NCI-H2196 treated with DMSO at 0.1 percent for 48 hours (cell line): ENCODE measurements at regions not wholly inside any gene's neighbourhood (a gene's known extent, or its start where the extent isn't known, plus 50 kb on each side); places are given as distances from the start of the nearest gene placed in this dataset.
A peak's percentile ranks its signal among the peaks of the same experiment; 100 is the strongest.
"Not testable (repeated sequence)": the region's sequence is repeated elsewhere in the genome, so short reads cannot be mapped to it uniquely, and the experiment has no call there.

Source experiments
- DNase-seq: peaks from one replicate; lab custom pipeline; 2025; ENCODE audit not compliant: unreplicated experiment; lab: John Stamatoyannopoulos, UW

GRCh38 chr6:21282360-21282759 lies 311.2 kb upstream of the SOX4 start:
- DNase-seq: not testable (repeated sequence)

- DNase-seq: no peak
Observed at GRCh38 chr6:21284166-21284565, 309.4 kb upstream of the SOX4 start.

GRCh38 chr6:21284706-21285105 lies 308.8 kb upstream of the SOX4 start:
- no peak for DNase-seq

- no peak for DNase-seq
Observed at GRCh38 chr6:21294144-21294543, 299.4 kb upstream of the SOX4 start.

- DNase-seq: no peak
Observed at GRCh38 chr6:21295506-21296240, 297.9 kb upstream of the SOX4 start.

- DNase-seq: no peak
Observed at GRCh38 chr6:21297665-21298064, 295.9 kb upstream of the SOX4 start.

- no peak for DNase-seq
Observed at GRCh38 chr6:21299216-21299615, 294.3 kb upstream of the SOX4 start.

- no peak for DNase-seq
Observed at GRCh38 chr6:21300439-21300838, 293.1 kb upstream of the SOX4 start.

- no peak for DNase-seq
Observed at GRCh38 chr6:21305893-21306332, 287.6 kb upstream of the SOX4 start.

- no peak for DNase-seq
Observed at GRCh38 chr6:21306546-21306945, 287.0 kb upstream of the SOX4 start.

- DNase-seq: no peak
Observed at GRCh38 chr6:21309807-21310221, 283.7 kb upstream of the SOX4 start.

GRCh38 chr6:21310568-21311140 lies 282.9 kb upstream of the SOX4 start:
- DNase-seq: no peak

GRCh38 chr6:21312118-21312517 lies 281.4 kb upstream of the SOX4 start:
- DNase-seq: no peak

- DNase-seq: no peak
Observed at GRCh38 chr6:21317642-21318041, 275.9 kb upstream of the SOX4 start.

- DNase-seq: no peak
Observed at GRCh38 chr6:21321076-21321475, 272.5 kb upstream of the SOX4 start.

- DNase-seq: no peak
Observed at GRCh38 chr6:21321531-21321930, 272.0 kb upstream of the SOX4 start.

- no peak for DNase-seq
Observed at GRCh38 chr6:21323577-21323976, 270.0 kb upstream of the SOX4 start.

GRCh38 chr6:21325201-21325856 lies 268.2 kb upstream of the SOX4 start:
- peak; percentile 33 for DNase-seq

- no peak for DNase-seq
Observed at GRCh38 chr6:21327326-21328112, 266.0 kb upstream of the SOX4 start.

GRCh38 chr6:21331235-21331634 lies 262.3 kb upstream of the SOX4 start:
- no peak for DNase-seq

GRCh38 chr6:21332077-21332476 lies 261.5 kb upstream of the SOX4 start:
- no peak for DNase-seq

GRCh38 chr6:21332660-21333059 lies 260.9 kb upstream of the SOX4 start:
- no peak for DNase-seq
